HEK293 (cell line): ENCODE measurements at regions not wholly inside any gene's neighbourhood (a gene's known extent, or its start where the extent isn't known, plus 50 kb on each side); places are given as distances from the start of the nearest gene placed in this dataset.

ENCODE experiments used
- BCL11A ChIP-seq: fragments of 450-650 bp; formaldehyde crosslinking; IDR thresholded peaks from 2 replicates; pipeline ENCODE4 v1.5.1; 2016; ENCODE audit warnings: low read depth, missing biosample characterization, missing genetic modification characterization
- BCL11B ChIP-seq: fragments of 450-650 bp; formaldehyde crosslinking; IDR thresholded peaks from 2 replicates; pipeline ENCODE4 v1.5.1; 2016; ENCODE audit warnings: low read depth, missing biosample characterization, missing genetic modification characterization
- GLI4 ChIP-seq: fragments of 450-650 bp; formaldehyde crosslinking; IDR thresholded peaks from 2 replicates; pipeline ENCODE4 v1.5.1; 2016; ENCODE audit warnings: missing biosample characterization, missing genetic modification characterization
- IKZF3 ChIP-seq: fragments of 450-650 bp; IDR thresholded peaks from 2 replicates; pipeline ENCODE4 v1.5.0; 2018; ENCODE audit warnings: missing biosample characterization, mild to moderate bottlenecking, missing genetic modification characterization, moderate library complexity
- WT1 ChIP-seq: fragments of 450-650 bp; formaldehyde crosslinking; IDR thresholded peaks from 2 replicates; pipeline ENCODE4 v1.5.1; 2016; ENCODE audit warnings: missing biosample characterization, missing genetic modification characterization
- ZBTB10 ChIP-seq: fragments of 450-650 bp; formaldehyde crosslinking; IDR thresholded peaks from 2 replicates; pipeline ENCODE4 v1.5.1; 2016; ENCODE audit warnings: missing biosample characterization, missing genetic modification characterization
- ZBTB48 ChIP-seq: fragments of 450-650 bp; formaldehyde crosslinking; IDR thresholded peaks from 2 replicates; pipeline ENCODE4 v1.5.1; 2016; ENCODE audit warnings: missing biosample characterization, missing genetic modification characterization
- ZBTB7A ChIP-seq: fragments of 450-650 bp; formaldehyde crosslinking; IDR thresholded peaks from 2 replicates; pipeline ENCODE4 v1.5.1; 2016; ENCODE audit warnings: low read depth, missing biosample characterization, missing genetic modification characterization
- ZBTB8A ChIP-seq: fragments of 450-650 bp; formaldehyde crosslinking; IDR thresholded peaks from 2 replicates; pipeline ENCODE4 v1.5.1; 2016; ENCODE audit warnings: missing biosample characterization, missing genetic modification characterization
- ZFP3 ChIP-seq: fragments of 450-650 bp; formaldehyde crosslinking; IDR thresholded peaks from 2 replicates; pipeline ENCODE4 v1.5.1; 2016; ENCODE audit warnings: low read depth, missing biosample characterization, missing genetic modification characterization
- ZFP69B ChIP-seq: fragments of 450-650 bp; formaldehyde crosslinking; IDR thresholded peaks from 2 replicates; pipeline ENCODE4 v1.5.1; 2016; ENCODE audit warnings: missing biosample characterization, missing genetic modification characterization
- ZNF140 ChIP-seq: fragments of 450-650 bp; formaldehyde crosslinking; IDR thresholded peaks from 2 replicates; pipeline ENCODE4 v1.5.1; 2016; ENCODE audit warnings: missing biosample characterization, missing genetic modification characterization
- ZNF23 ChIP-seq: fragments of 450-650 bp; formaldehyde crosslinking; IDR thresholded peaks from 2 replicates; pipeline ENCODE4 v1.5.1; 2016; ENCODE audit warnings: missing biosample characterization, missing genetic modification characterization, borderline replicate concordance
- ZNF24 ChIP-seq: fragments of 450-650 bp; formaldehyde crosslinking; IDR thresholded peaks from 2 replicates; pipeline ENCODE4 v1.5.1; 2016; ENCODE audit warnings: missing biosample characterization, missing genetic modification characterization
- ZNF302 ChIP-seq: fragments of 450-650 bp; formaldehyde crosslinking; IDR thresholded peaks from 2 replicates; pipeline ENCODE4 v1.5.1; 2016; ENCODE audit warnings: missing biosample characterization, missing genetic modification characterization, low read depth
- ZNF324 ChIP-seq: fragments of 450-650 bp; formaldehyde crosslinking; IDR thresholded peaks from 2 replicates; pipeline ENCODE4 v1.5.1; 2016; ENCODE audit warnings: missing biosample characterization, missing genetic modification characterization
- ZNF350 ChIP-seq: fragments of 450-650 bp; formaldehyde crosslinking; IDR thresholded peaks from 2 replicates; pipeline ENCODE4 v1.5.0; 2017; ENCODE audit warnings: missing biosample characterization, mild to moderate bottlenecking, missing genetic modification characterization
- ZNF423 ChIP-seq: fragments of 450-650 bp; formaldehyde crosslinking; IDR thresholded peaks from 2 replicates; pipeline ENCODE4 v1.5.1; 2016; ENCODE audit warnings: missing biosample characterization, missing genetic modification characterization
- ZNF473 ChIP-seq: fragments of 450-650 bp; formaldehyde crosslinking; IDR thresholded peaks from 2 replicates; pipeline ENCODE4 v1.5.1; 2017; ENCODE audit warnings: missing biosample characterization, missing genetic modification characterization
- ZNF513 ChIP-seq: fragments of 450-650 bp; IDR thresholded peaks from 2 replicates; pipeline ENCODE4 v1.5.1; 2018; ENCODE audit warnings: missing biosample characterization, missing genetic modification characterization
- ZNF529 ChIP-seq: fragments of 450-650 bp; formaldehyde crosslinking; IDR thresholded peaks from 2 replicates; pipeline ENCODE4 v1.5.1; 2017; ENCODE audit warnings: missing genetic modification characterization, missing biosample characterization; ENCODE audit not compliant: insufficient replicate concordance
- ZNF530 ChIP-seq: fragments of 450-650 bp; formaldehyde crosslinking; IDR thresholded peaks from 2 replicates; pipeline ENCODE4 v1.5.1; 2016; ENCODE audit warnings: low read depth, missing biosample characterization, missing genetic modification characterization
- ZNF544 ChIP-seq: fragments of 450-650 bp; formaldehyde crosslinking; IDR thresholded peaks from 2 replicates; pipeline ENCODE4 v1.5.0; 2017; ENCODE audit warnings: missing biosample characterization, missing genetic modification characterization
- ZNF600 ChIP-seq: fragments of 450-650 bp; formaldehyde crosslinking; IDR thresholded peaks from 2 replicates; pipeline ENCODE4 v1.5.1; 2016; ENCODE audit warnings: missing biosample characterization, missing genetic modification characterization
- ZNF629 ChIP-seq: fragments of 450-650 bp; formaldehyde crosslinking; IDR thresholded peaks from 2 replicates; pipeline ENCODE4 v1.5.1; 2017; ENCODE audit warnings: missing biosample characterization, missing genetic modification characterization
- ZNF658 ChIP-seq: fragments of 450-650 bp; formaldehyde crosslinking; IDR thresholded peaks from 2 replicates; pipeline ENCODE4; 2016; ENCODE audit warnings: missing biosample characterization, missing genetic modification characterization
- ZNF670 ChIP-seq: fragments of 450-650 bp; formaldehyde crosslinking; IDR thresholded peaks from 2 replicates; pipeline ENCODE4 v1.5.1; 2016; ENCODE audit warnings: missing biosample characterization, missing genetic modification characterization, low read depth
- ZNF747 ChIP-seq: fragments of 450-650 bp; formaldehyde crosslinking; IDR thresholded peaks from 2 replicates; pipeline ENCODE4 v1.5.1; 2016; ENCODE audit warnings: missing biosample characterization, missing genetic modification characterization
- ZXDB ChIP-seq: fragments of 450-650 bp; formaldehyde crosslinking; IDR thresholded peaks from 2 replicates; pipeline ENCODE4 v1.5.1; 2016; ENCODE audit warnings: missing biosample characterization, missing genetic modification characterization
- TF ChIP-seq, protein P1 (sequence below): fragments of 450-650 bp; formaldehyde crosslinking; IDR thresholded peaks from 2 replicates; pipeline ENCODE4 v1.5.1; 2016; ENCODE audit warnings: missing biosample characterization, missing genetic modification characterization
- TF ChIP-seq, protein P2 (sequence below): fragments of 450-650 bp; formaldehyde crosslinking; IDR thresholded peaks from 2 replicates; pipeline ENCODE4 v1.5.1; 2016; ENCODE audit warnings: missing biosample characterization, missing genetic modification characterization
- TF ChIP-seq, protein P3 (sequence below): fragments of 450-650 bp; formaldehyde crosslinking; IDR thresholded peaks from 2 replicates; pipeline ENCODE4; 2016; ENCODE audit warnings: missing biosample characterization, missing genetic modification characterization
- TF ChIP-seq, protein P4 (sequence below): fragments of 450-650 bp; formaldehyde crosslinking; optimal IDR thresholded peaks from 2 replicates; pipeline ENCODE3; 2016; ENCODE audit warnings: missing biosample characterization, mild to moderate bottlenecking, missing genetic modification characterization

GRCh38 chr15:92803852-92804609, 96.1 kb upstream of the CHD2 start (continued):
- TF ChIP-seq, protein P1, sequence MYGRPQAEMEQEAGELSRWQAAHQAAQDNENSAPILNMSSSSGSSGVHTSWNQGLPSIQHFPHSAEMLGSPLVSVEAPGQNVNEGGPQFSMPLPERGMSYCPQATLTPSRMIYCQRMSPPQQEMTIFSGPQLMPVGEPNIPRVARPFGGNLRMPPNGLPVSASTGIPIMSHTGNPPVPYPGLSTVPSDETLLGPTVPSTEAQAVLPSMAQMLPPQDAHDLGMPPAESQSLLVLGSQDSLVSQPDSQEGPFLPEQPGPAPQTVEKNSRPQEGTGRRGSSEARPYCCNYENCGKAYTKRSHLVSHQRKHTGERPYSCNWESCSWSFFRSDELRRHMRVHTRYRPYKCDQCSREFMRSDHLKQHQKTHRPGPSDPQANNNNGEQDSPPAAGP = no peak; the same call in none of the 2 replicates
- no peak for TF ChIP-seq BCL11B (tag by site-specific recombination)
- TF ChIP-seq, protein P2, sequence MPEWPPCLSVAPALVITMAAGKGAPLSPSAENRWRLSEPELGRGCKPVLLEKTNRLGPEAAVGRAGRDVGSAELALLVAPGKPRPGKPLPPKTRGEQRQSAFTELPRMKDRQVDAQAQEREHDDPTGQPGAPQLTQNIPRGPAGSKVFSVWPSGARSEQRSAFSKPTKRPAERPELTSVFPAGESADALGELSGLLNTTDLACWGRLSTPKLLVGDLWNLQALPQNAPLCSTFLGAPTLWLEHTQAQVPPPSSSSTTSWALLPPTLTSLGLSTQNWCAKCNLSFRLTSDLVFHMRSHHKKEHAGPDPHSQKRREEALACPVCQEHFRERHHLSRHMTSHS = no peak
- TF ChIP-seq ZNF530 (tag by site-specific recombination) = no peak
- no peak for TF ChIP-seq ZNF670 (tag by site-specific recombination)
- peak; percentile 66 for TF ChIP-seq IKZF3 (tag by site-specific recombination)
- peak; percentile 87 for TF ChIP-seq ZBTB48
- peak; percentile 57; the same call in 1 of the 2 replicates for TF ChIP-seq ZNF24
- no peak for TF ChIP-seq ZBTB8A
- TF ChIP-seq ZNF600 = peak; percentile 94
- peak; percentile 82 for TF ChIP-seq ZFP69B (tag by site-specific recombination)
- TF ChIP-seq WT1 (tag by site-specific recombination) = peak; percentile 93
- TF ChIP-seq ZNF324 = peak; percentile 90
- TF ChIP-seq ZNF140 (tag by site-specific recombination) = no peak
- TF ChIP-seq ZNF350 = no peak
- no peak for TF ChIP-seq ZNF747
- TF ChIP-seq ZNF529 = no peak
- TF ChIP-seq ZNF629 (tag by site-specific recombination) = peak; percentile 98
- no peak for TF ChIP-seq ZNF302 (tag by site-specific recombination)
- TF ChIP-seq, protein P3, sequence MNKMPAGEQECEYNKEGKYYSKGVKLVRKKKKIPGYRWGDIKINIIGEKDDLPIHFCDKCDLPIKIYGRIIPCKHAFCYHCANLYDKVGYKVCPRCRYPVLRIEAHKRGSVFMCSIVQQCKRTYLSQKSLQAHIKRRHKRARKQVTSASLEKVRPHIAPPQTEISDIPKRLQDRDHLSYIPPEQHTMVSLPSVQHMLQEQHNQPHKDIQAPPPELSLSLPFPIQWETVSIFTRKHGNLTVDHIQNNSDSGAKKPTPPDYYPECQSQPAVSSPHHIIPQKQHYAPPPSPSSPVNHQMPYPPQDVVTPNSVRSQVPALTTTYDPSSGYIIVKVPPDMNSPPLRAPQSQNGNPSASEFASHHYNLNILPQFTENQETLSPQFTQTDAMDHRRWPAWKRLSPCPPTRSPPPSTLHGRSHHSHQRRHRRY (tag by site-specific recombination) = no peak
- no peak for TF ChIP-seq ZNF423 (tag by site-specific recombination)
- no peak for TF ChIP-seq ZBTB10
- 0 out of 2 replicates have a peak, but pooled peaks have one; percentile 26 for TF ChIP-seq BCL11A
- TF ChIP-seq ZBTB7A = no peak
- peak; percentile 29; the same call in 1 of the 2 replicates for TF ChIP-seq ZXDB (tag by site-specific recombination)
- TF ChIP-seq GLI4 = no peak
- no peak for TF ChIP-seq ZNF473 (tag by site-specific recombination)
- TF ChIP-seq, protein P4, sequence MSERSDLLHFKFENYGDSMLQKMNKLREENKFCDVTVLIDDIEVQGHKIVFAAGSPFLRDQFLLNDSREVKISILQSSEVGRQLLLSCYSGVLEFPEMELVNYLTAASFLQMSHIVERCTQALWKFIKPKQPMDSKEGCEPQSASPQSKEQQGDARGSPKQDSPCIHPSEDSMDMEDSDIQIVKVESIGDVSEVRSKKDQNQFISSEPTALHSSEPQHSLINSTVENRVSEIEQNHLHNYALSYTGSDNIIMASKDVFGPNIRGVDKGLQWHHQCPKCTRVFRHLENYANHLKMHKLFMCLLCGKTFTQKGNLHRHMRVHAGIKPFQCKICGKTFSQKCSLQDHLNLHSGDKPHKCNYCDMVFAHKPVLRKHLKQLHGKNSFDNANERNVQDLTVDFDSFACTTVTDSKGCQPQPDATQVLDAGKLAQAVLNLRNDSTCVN (tag by site-specific recombination) = peak; percentile 28
- no peak for TF ChIP-seq ZNF544 (tag by site-specific recombination)
- no peak for TF ChIP-seq ZNF23 (tag by site-specific recombination)
- TF ChIP-seq ZFP3 = no peak
- TF ChIP-seq ZNF513 (tag by site-specific recombination) = 0 out of 2 replicates have a peak, but pooled peaks have one; percentile 25
- TF ChIP-seq ZNF658 (tag by site-specific recombination) = no peak
